K562 (cell line): ENCODE measurements at regions not wholly inside any gene's neighbourhood (a gene's known extent, or its start where the extent isn't known, plus 50 kb on each side); places are given as distances from the start of the nearest gene placed in this dataset.

Experiments
- ATAC-seq: fragments of 200-7000 bp; cut with Tn5 transposase; 3 replicates; pipeline ENCODE4 v1.9.1; 2020; ENCODE audit warnings: moderate library complexity
- BruUV-seq: library from RNA; stranded (reverse); fragments of 400-500 nt; replicated peaks from 2 replicates; lab custom pipeline; 2021; lab: Mats Ljungman, UMichigan
- CTCF ChIA-PET: fragments of 300-600 bp; formaldehyde crosslinking; extraction: SDS; loops from one replicate; lab custom pipeline; 2021; ENCODE audit warnings: low intra/inter-chr PET ratio; lab: Yijun Ruan, JAX
- POLR2A ChIA-PET: fragments of 300-600, 350-650 bp; sonication (Branson Sonifier 250); formaldehyde crosslinking; extraction: SDS; loops from one replicate; lab custom pipeline; 2021; ENCODE audit warnings: antibody characterized with exemption, inconsistent platforms; lab: Yijun Ruan, JAX
- DNase-seq, 4 experiments: peaks; one replicate each; pipeline versions ENCODE4 v3.0.0 to v3.0.0-alpha.2; 2011 to 2018; ENCODE audit warnings: low spot score in 3 of 4, mixed read lengths in 3 of 4; ENCODE audit errors: extremely low read depth in 1 of 4
- FAIRE-seq: peaks from 2 replicates; lab custom pipeline; 2011; peaks lifted over from hg19 to GRCh38; lab: Jason Lieb, UNC
- H2AFZ ChIP-seq: 2 replicates; pipeline ENCODE4 v1.6.0; 2011; ENCODE audit warnings: low read depth, low read length, control low read depth, inconsistent platforms
- H3K27ac ChIP-seq: fragments of 200-600 bp; 3 replicates; pipeline ENCODE4 v1.8.0; 2011; ENCODE audit warnings: low read depth, mild to moderate bottlenecking, control low read depth, inconsistent platforms, low read length, moderate library complexity, mixed read lengths; ENCODE audit errors: extremely low read depth
- H3K27me3 ChIP-seq, 2 experiments: fragments of 300-600 bp in 1 of 2; 2 replicates in 1 of 2; 3 replicates in 1 of 2; pipeline versions ENCODE4 v1.6.0 to v1.8.0; 2011; ENCODE audit warnings: inconsistent platforms in 2 of 2, low read length in 2 of 2, mild to moderate bottlenecking in 1 of 2, mixed read lengths in 1 of 2, moderate library complexity in 1 of 2; ENCODE audit not compliant: control insufficient read depth in 2 of 2, insufficient read depth in 2 of 2
- H3K36me3 ChIP-seq: fragments of 300-600 bp; 3 replicates; pipeline ENCODE4 v1.8.0; 2011; ENCODE audit warnings: mild to moderate bottlenecking, low read length, inconsistent platforms; ENCODE audit not compliant: control insufficient read depth, insufficient read depth
- H3K4me1 ChIP-seq, 2 experiments: fragments of 200-600 bp in 1 of 2; replicated peaks in 1 of 2; 2 replicates in 1 of 2; 3 replicates in 1 of 2; pipeline versions ENCODE4 v1.5.1 to v1.8.0; 2011; ENCODE audit warnings: inconsistent platforms in 2 of 2, low read length in 2 of 2, mild to moderate bottlenecking in 1 of 2, mixed read lengths in 1 of 2, moderate library complexity in 1 of 2; ENCODE audit not compliant: control insufficient read depth in 2 of 2, insufficient read depth in 2 of 2
- H3K4me2 ChIP-seq: 2 replicates; pipeline ENCODE4 v1.6.1; 2011; ENCODE audit warnings: low read length, control low read depth, inconsistent platforms, mixed read lengths; ENCODE audit not compliant: insufficient read depth
- H3K4me3 ChIP-seq: fragments of 200-600 bp; sonication (generic), shearing (Covaris generic); 2 replicates; pipeline ENCODE4 v1.5.1; 2016; ENCODE audit warnings: control low read depth, inconsistent platforms
- H3K79me2 ChIP-seq: fragments of 200-600 bp; 3 replicates; pipeline ENCODE4 v1.8.0; 2011; ENCODE audit warnings: low read length, inconsistent platforms; ENCODE audit not compliant: control insufficient read depth, insufficient read depth
- H3K9ac ChIP-seq, 2 experiments: 2 replicates each; pipeline versions ENCODE4 v1.6.0 to v1.6.1; 2011; ENCODE audit warnings: low read depth in 2 of 2, low read length in 2 of 2, control low read depth in 1 of 2, inconsistent platforms in 1 of 2, mild to moderate bottlenecking in 1 of 2, mixed read lengths in 1 of 2; ENCODE audit not compliant: insufficient read depth in 1 of 2
- H3K9me1 ChIP-seq: one replicate; pipeline ENCODE4 v1.6.0; 2011; ENCODE audit warnings: inconsistent platforms, mild to moderate bottlenecking, low read length, moderate library complexity; ENCODE audit not compliant: control insufficient read depth, insufficient read depth
- H3K9me3 ChIP-seq: replicated peaks from 2 replicates; pipeline ENCODE4 v1.5.1; 2011; ENCODE audit warnings: low read depth, low read length, inconsistent platforms; ENCODE audit not compliant: control insufficient read depth, insufficient read depth
- H4K20me1 ChIP-seq: replicated peaks from 2 replicates; pipeline ENCODE4 v1.6.1; 2011; ENCODE audit warnings: low read length, inconsistent platforms, mixed read lengths; ENCODE audit not compliant: control insufficient read depth, insufficient read depth
- DIDO1 ChIP-seq: fragments of 450-650 bp; IDR thresholded peaks from 2 replicates; pipeline ENCODE4 v1.6.1; 2016; ENCODE audit warnings: low read depth, missing biosample characterization, missing genetic modification characterization
- E2F4 ChIP-seq: sonication (generic); formaldehyde crosslinking; IDR thresholded peaks from 2 replicates; pipeline ENCODE4 v1.8.0; 2022; ENCODE audit warnings: mild to moderate bottlenecking, low read depth, missing genetic modification reagents
- ETV6 ChIP-seq, 3 experiments: fragments of 150-350 bp in 1 of 3; sonication (generic) in 1 of 3; formaldehyde crosslinking in 1 of 3; IDR thresholded peaks; 2 replicates each; pipeline versions ENCODE4 v1.6.1 to v1.8.0; 2014 to 2022; ENCODE audit warnings: borderline replicate concordance in 2 of 3, low read depth in 2 of 3, antibody characterized with exemption in 1 of 3, low read length in 1 of 3, mild to moderate bottlenecking in 1 of 3, missing genetic modification reagents in 1 of 3
- GABPB1 ChIP-seq: sonication (generic); formaldehyde crosslinking; IDR thresholded peaks from 2 replicates; pipeline ENCODE4 v1.8.0; 2022; ENCODE audit warnings: mild to moderate bottlenecking, missing genetic modification reagents
- GABPB2 ChIP-seq: fragments of 250-450 bp; sonication (Bioruptor Pico); conservative IDR thresholded peaks from 2 replicates; pipeline ENCODE4 v1.5.1; 2021; ENCODE audit warnings: mild to moderate bottlenecking
- GMEB1 ChIP-seq: fragments of 250-450 bp; sonication (Bioruptor Pico); IDR thresholded peaks from 2 replicates; pipeline ENCODE4 v1.4.0; 2020; ENCODE audit warnings: mild to moderate bottlenecking
- HES1 ChIP-seq: fragments of 450-650 bp; IDR thresholded peaks from 2 replicates; pipeline ENCODE4 v1.6.1; 2016; ENCODE audit warnings: low read depth, mild to moderate bottlenecking, moderate library complexity
- HNRNPUL1 ChIP-seq: fragments of 200-400 bp; formaldehyde crosslinking; IDR thresholded peaks from 2 replicates; pipeline ENCODE4 v1.6.1; 2017; ENCODE audit warnings: low read length
- RBFOX2 ChIP-seq: fragments of 200-400 bp; formaldehyde crosslinking; IDR thresholded peaks from 2 replicates; pipeline ENCODE4 v1.6.1; 2017; ENCODE audit warnings: low read depth, mild to moderate bottlenecking, low read length, moderate library complexity
- ZEB2 ChIP-seq: fragments of 450-650 bp; IDR thresholded peaks from 2 replicates; pipeline ENCODE4 v1.6.1; 2016
- ZKSCAN8 ChIP-seq: fragments of 200-800 bp; sonication (Bioruptor generic); IDR thresholded peaks from 2 replicates; pipeline ENCODE4 v1.6.1; 2016; ENCODE audit warnings: missing genetic modification characterization, missing compliant biosample characterization
- ZNF766 ChIP-seq: fragments of 200-800 bp; sonication (Bioruptor generic); conservative IDR thresholded peaks from 2 replicates; pipeline ENCODE4 v1.6.1; 2016; ENCODE audit warnings: missing genetic modification characterization, missing compliant biosample characterization
- WGBS: fragments of 100-300 bp; shearing (Covaris generic); methylation state at CpG from one replicate; pipeline ENCODE4 v1.1.6; 2016; ENCODE audit warnings: low coverage, mixed read lengths; ENCODE audit not compliant: insufficient coverage; ENCODE audit errors: missing lambda C conversion rate; 5-methylcytosine and 5-hydroxymethylcytosine counted together
- in situ Hi-C: fragments of 300-500 bp; cut with MboI; formaldehyde crosslinking; loops from 4 replicates; pipeline ENCODE4 v1.15.0; 2018; ENCODE audit warnings: inconsistent platforms, mixed read lengths
- intact Hi-C: fragments of 100-400 bp; cut with micrococcal nuclease; formaldehyde crosslinking; loops from 2 replicates; pipeline ENCODE4 v1.14.2; 2022

GRCh38 chr1:230502306-230502705 lies 76.2 kb upstream of the PGBD5 start:
- 0% methylated on average over 4 of the region's 4 CpGs for WGBS
- H3K27me3 ChIP-seq: 0 out of 5 replicates have a peak, but pooled peaks cover 0 to 4% of the 10 kb centered on the region in 2 experiments

More at GRCh38 chr1:230502306-230502705, 76.2 kb upstream of the PGBD5 start:
- Histone ChIP-seq H3K4me3 (no peak overlapping the region), H3K9me1 (no peaks in the 10 kb centered on the region), H3K36me3 (no peaks in the 10 kb centered on the region), H3K9me3 (no peaks in the 10 kb centered on the region), H3K4me1 (no peaks in the 10 kb centered on the region), H3K27ac (no peak overlapping the region), H3K4me2 (no peak overlapping the region), H3K79me2 (no peaks in the 10 kb centered on the region), H3K9ac (no peak overlapping the region), H4K20me1 (no peaks in the 10 kb centered on the region), H2AFZ (no peak overlapping the region)
- no peak for ATAC-seq
- FAIRE-seq: no peak
- TF ChIP-seq HNRNPUL1 (no peak), DIDO1 (tag) (no peak), RBFOX2 (no peak), GMEB1 (CRISPR knock-in tag) (no peak), ZNF766 (CRISPR knock-in tag) (no peak), HES1 (no peak), GABPB2 (CRISPR knock-in tag) (no peak), ZEB2 (no peak), ZKSCAN8 (no peak), ETV6 (IDR thresholded peaks at IDR 0.05; ENCODE audit: borderline replicate concordance in 1 of 2, low read depth in 2 of 2, low read length in 1 of 2) (no peak), ETV6 (CRISPR knock-in tag; IDR thresholded peaks at IDR 0.05; ENCODE audit: borderline replicate concordance) (no peak), GABPB1 (CRISPR knock-in tag) (no peak), E2F4 (CRISPR knock-in tag) (no peak)
- in situ Hi-C loops (no loop called here), intact Hi-C loops (no loop called here)
- POLR2A ChIA-PET: interaction anchor here (1.0 kb wide), 1 partner anchor 9 kb away, joined by 3 read pairs; no protein-coding TSS in a partner anchor
- no TSS peak for BruUV-seq
- CTCF ChIA-PET: no interaction called here
- DNase-seq: no peak
